Hepatocyte (in vitro differentiated cells): ENCODE measurements at regions not wholly inside any gene's neighbourhood (a gene's known extent, or its start where the extent isn't known, plus 50 kb on each side); places are given as distances from the start of the nearest gene placed in this dataset.

Source experiments
- CTCF ChIP-seq: fragments of 200-600 bp; sonication (generic); IDR thresholded peaks from 2 replicates; pipeline ENCODE4 v1.5.1; 2016; ENCODE audit warnings: antibody characterized with exemption, mild to moderate bottlenecking; ENCODE audit not compliant: poor library complexity
- EZH2 ChIP-seq: fragments of 200-600 bp; sonication (generic); IDR thresholded peaks from 2 replicates; pipeline ENCODE4 v1.6.1; 2016; ENCODE audit warnings: antibody characterized with exemption, mild to moderate bottlenecking, borderline replicate concordance
- EZH2phosphoT487 ChIP-seq: fragments of 200-600 bp; sonication (generic); IDR thresholded peaks from one replicate; pipeline ENCODE4 v1.6.1; 2018; ENCODE audit warnings: antibody characterized with exemption, mild to moderate bottlenecking, low read depth, moderate library complexity; ENCODE audit not compliant: unreplicated experiment, severe bottlenecking

DNA sequence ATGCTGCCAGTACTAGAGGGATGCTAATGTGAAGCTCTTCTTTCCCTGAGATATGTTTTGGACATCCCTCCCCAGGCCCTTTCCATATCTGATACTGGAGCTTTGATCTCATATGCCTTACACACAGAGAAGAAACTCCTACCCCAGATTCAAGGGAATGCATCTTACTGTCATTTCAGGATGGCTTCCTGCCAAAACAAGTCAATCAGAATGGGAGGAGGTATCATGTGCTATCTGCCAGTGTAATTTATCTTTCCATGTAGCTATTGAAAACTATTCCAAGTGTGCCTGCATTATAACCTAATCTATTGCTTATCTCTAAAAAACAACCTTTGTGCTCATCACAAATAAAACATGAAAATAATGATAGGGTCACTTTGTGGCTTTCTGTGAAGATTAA lies 269.9 kb upstream of the SETBP1 start:
- TF ChIP-seq CTCF (no peak), EZH2 (no peak), EZH2phosphoT487 (no peak)
